Liver (tissue), 8 donors: ENCODE measurements at regions not wholly inside any gene's neighbourhood (a gene's known extent, or its start where the extent isn't known, plus 50 kb on each side); places are given as distances from the start of the nearest gene placed in this dataset.

Source experiments
- DNase-seq: peaks from one replicate; pipeline ENCODE4 v3.0.0-alpha.2; 2017; ENCODE audit warnings: low spot score
- H3K27ac ChIP-seq, 2 donors: one replicate each; pipeline ENCODE4 v1.7.0; 2013; ENCODE audit warnings: inconsistent platforms in 2 of 2, low read length in 2 of 2, control low read depth in 1 of 2, low read depth in 1 of 2, mild to moderate bottlenecking in 1 of 2
- H3K27me3 ChIP-seq, 4 donors: one replicate each; pipeline versions ENCODE4 v1.6.1 to v1.7.0; 2013; ENCODE audit warnings: low read length in 3 of 4, inconsistent platforms in 1 of 4, mild to moderate bottlenecking in 1 of 4, moderate library complexity in 1 of 4; ENCODE audit not compliant: control insufficient read depth in 4 of 4, insufficient read depth in 4 of 4
- H3K36me3 ChIP-seq, 4 donors: one replicate each; pipeline versions ENCODE4 v1.6.1 to v1.7.0; 2013; ENCODE audit warnings: low read length in 3 of 4, mild to moderate bottlenecking in 3 of 4, low read depth in 1 of 4, moderate library complexity in 1 of 4; ENCODE audit not compliant: control insufficient read depth in 4 of 4, insufficient read depth in 3 of 4
- H3K4me1 ChIP-seq, 4 donors: one replicate each; pipeline versions ENCODE4 v1.6.1 to v1.7.0; 2013; ENCODE audit warnings: low read length in 3 of 4, mild to moderate bottlenecking in 3 of 4, moderate library complexity in 1 of 4; ENCODE audit not compliant: control insufficient read depth in 4 of 4, insufficient read depth in 4 of 4
- H3K4me3 ChIP-seq, 3 donors: one replicate each; pipeline versions ENCODE4 v1.6.1 to v1.7.0; 2013; ENCODE audit warnings: low read length in 3 of 3, control low read depth in 1 of 3, low read depth in 1 of 3, mild to moderate bottlenecking in 1 of 3
- H3K9ac ChIP-seq, 2 donors: one replicate each; pipeline ENCODE4 v1.7.0; 2013; ENCODE audit warnings: low read length in 2 of 2, mild to moderate bottlenecking in 2 of 2, moderate library complexity in 2 of 2, control low read depth in 1 of 2, low read depth in 1 of 2
- H3K9me3 ChIP-seq, 4 donors: one replicate each; pipeline versions ENCODE4 v1.6.1 to v1.7.0; 2013; ENCODE audit warnings: low read length in 3 of 4; ENCODE audit not compliant: control insufficient read depth in 4 of 4
- EGR1 ChIP-seq, 2 donors: IDR thresholded peaks; 2 replicates each; pipeline ENCODE4 v1.6.1; 2016 to 2018; ENCODE audit warnings: antibody characterized with exemption in 2 of 2, low read depth in 2 of 2
- FOXA1 ChIP-seq: IDR thresholded peaks from 2 replicates; pipeline ENCODE4 v1.6.1; 2016; ENCODE audit warnings: antibody characterized with exemption
- FOXA2 ChIP-seq: IDR thresholded peaks from 2 replicates; pipeline ENCODE4 v1.6.1; 2016; ENCODE audit warnings: antibody characterized with exemption
- HNF4A ChIP-seq, 2 donors: conservative IDR thresholded peaks; 2 replicates each; pipeline ENCODE4 v1.6.1; 2016; ENCODE audit warnings: antibody characterized with exemption in 2 of 2, mild to moderate bottlenecking in 2 of 2
- JUND ChIP-seq, 2 donors: IDR thresholded peaks; 2 replicates each; pipeline ENCODE4 v1.6.1; 2016; ENCODE audit warnings: antibody characterized with exemption in 2 of 2
- MAX ChIP-seq: IDR thresholded peaks from 2 replicates; pipeline ENCODE4 v1.6.1; 2016; ENCODE audit warnings: antibody characterized with exemption
- RAD21 ChIP-seq, 2 donors: IDR thresholded peaks; 2 replicates each; pipeline ENCODE4 v1.6.1; 2016; ENCODE audit warnings: antibody characterized with exemption in 2 of 2, mild to moderate bottlenecking in 2 of 2
- SP1 ChIP-seq: IDR thresholded peaks from 2 replicates; pipeline ENCODE4 v1.6.1; 2018; ENCODE audit warnings: antibody characterized with exemption, mild to moderate bottlenecking
- TAF1 ChIP-seq: conservative IDR thresholded peaks from 2 replicates; pipeline ENCODE4 v1.6.1; 2016; ENCODE audit warnings: antibody characterized with exemption, mild to moderate bottlenecking
- ZBTB33 ChIP-seq: IDR thresholded peaks from 2 replicates; pipeline ENCODE4 v1.6.1; 2016; ENCODE audit warnings: antibody characterized with exemption
- WGBS: extraction: QIAGEN DNeasy Blood & Tissue Kit; methylation state at CpG from one replicate; pipeline ENCODE4 v1.1.7; 2013; 5-methylcytosine and 5-hydroxymethylcytosine counted together
- TF ChIP-seq, protein P1 (sequence below): fragments of 150-350 bp; IDR thresholded peaks from 2 replicates; pipeline ENCODE4 v1.5.1; 2017; ENCODE audit warnings: improper control_type of control experiment, low read depth, low read length; ENCODE audit not compliant: missing input control
- TF ChIP-seq, protein P2 (sequence below): IDR thresholded peaks from 2 replicates; pipeline ENCODE4 v1.6.1; 2016; ENCODE audit warnings: antibody characterized with exemption, mild to moderate bottlenecking
- donor health status: healthy.
- donor health status: healthy.
- donor health status: healthy.
- donor health status: healthy.
- donor health status: healthy.

- Histone ChIP-seq H3K9me3 (no peaks in the 10 kb centered on the region), H3K27me3 (no peaks in the 10 kb centered on the region), H3K4me3 (no peak overlapping the region), H3K4me1 (no peaks in the 10 kb centered on the region), H3K27ac (no peak overlapping the region), H3K36me3 (no peaks in the 10 kb centered on the region), H3K9ac (no peak overlapping the region)
- no peak for DNase-seq
- 93% methylated on average over 1 of the region's 1 CpG for WGBS
- TF ChIP-seq EGR1 (IDR thresholded peaks at IDR 0.05; ENCODE audit: low read depth in 2 of 2) (no peak), ZBTB33 (no peak)
- TF ChIP-seq, protein P1, sequence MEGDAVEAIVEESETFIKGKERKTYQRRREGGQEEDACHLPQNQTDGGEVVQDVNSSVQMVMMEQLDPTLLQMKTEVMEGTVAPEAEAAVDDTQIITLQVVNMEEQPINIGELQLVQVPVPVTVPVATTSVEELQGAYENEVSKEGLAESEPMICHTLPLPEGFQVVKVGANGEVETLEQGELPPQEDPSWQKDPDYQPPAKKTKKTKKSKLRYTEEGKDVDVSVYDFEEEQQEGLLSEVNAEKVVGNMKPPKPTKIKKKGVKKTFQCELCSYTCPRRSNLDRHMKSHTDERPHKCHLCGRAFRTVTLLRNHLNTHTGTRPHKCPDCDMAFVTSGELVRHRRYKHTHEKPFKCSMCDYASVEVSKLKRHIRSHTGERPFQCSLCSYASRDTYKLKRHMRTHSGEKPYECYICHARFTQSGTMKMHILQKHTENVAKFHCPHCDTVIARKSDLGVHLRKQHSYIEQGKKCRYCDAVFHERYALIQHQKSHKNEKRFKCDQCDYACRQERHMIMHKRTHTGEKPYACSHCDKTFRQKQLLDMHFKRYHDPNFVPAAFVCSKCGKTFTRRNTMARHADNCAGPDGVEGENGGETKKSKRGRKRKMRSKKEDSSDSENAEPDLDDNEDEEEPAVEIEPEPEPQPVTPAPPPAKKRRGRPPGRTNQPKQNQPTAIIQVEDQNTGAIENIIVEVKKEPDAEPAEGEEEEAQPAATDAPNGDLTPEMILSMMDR = no peak
These were observed 69.1 kb upstream of the NR3C1 start for GRCh38 chr5:143472576-143472975.

DNA sequence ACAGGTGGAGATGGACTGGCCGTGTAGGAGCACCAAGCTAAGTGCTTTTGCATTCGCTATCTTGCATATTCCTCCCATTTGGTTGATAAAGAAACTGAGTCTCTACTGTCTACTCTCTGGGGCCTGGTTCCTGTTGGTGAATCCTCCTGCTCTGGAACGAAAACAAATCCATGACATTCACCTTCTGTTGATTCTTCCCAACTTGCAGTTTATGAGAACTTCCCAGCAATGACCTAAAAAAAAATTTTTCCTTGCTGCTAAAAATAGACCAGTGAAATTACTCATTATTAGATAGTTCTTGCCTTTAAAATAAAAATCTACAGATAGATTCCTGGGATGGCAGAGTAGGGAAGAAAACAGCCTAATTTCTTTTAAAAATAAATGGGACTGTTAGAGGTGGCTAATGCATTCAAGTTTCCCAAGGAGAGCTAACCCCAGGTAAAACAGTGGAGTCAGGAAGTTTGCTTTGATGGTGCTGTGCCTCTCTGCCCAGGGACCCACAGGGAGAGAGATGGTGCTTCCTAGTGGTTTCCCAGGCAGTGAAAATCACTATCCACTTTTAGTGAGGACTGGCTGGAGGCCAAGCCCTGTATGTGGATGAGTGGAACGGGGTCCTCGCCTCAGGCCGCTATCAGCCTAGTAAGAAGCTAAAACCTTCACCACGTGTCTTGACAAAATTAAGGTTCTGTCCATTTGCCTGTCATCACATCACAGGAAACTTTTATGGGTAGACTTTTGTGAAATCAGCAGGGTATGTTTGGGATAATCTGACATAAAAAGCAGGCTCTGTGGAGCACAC, 68.4 kb upstream of the NR3C1 start:
- Histone ChIP-seq H3K36me3 (no peaks in the 10 kb centered on the region), H3K4me3 (no peak overlapping the region)

More for the DNA sequence above, 68.4 kb upstream of the NR3C1 start:
- Histone ChIP-seq H3K27me3 (no peaks in the 10 kb centered on the region), H3K4me1 (no peaks in the 10 kb centered on the region), H3K9me3 (no peaks in the 10 kb centered on the region), H3K27ac (no peak overlapping the region), H3K9ac (no peak overlapping the region)
- WGBS = 88% methylated on average over 7 of the region's 7 CpGs
- TF ChIP-seq, protein P1 = no peak
- TF ChIP-seq JUND (IDR thresholded peaks at IDR 0.05) (no peak), FOXA1 (no peak), RAD21 (IDR thresholded peaks at IDR 0.05) (no peak), ZBTB33 (no peak), SP1 (no peak), FOXA2 (no peak), HNF4A (conservative IDR thresholded peaks at IDR 0.05) (no peak), MAX (no peak), TAF1 (no peak)
- TF ChIP-seq, protein P2, sequence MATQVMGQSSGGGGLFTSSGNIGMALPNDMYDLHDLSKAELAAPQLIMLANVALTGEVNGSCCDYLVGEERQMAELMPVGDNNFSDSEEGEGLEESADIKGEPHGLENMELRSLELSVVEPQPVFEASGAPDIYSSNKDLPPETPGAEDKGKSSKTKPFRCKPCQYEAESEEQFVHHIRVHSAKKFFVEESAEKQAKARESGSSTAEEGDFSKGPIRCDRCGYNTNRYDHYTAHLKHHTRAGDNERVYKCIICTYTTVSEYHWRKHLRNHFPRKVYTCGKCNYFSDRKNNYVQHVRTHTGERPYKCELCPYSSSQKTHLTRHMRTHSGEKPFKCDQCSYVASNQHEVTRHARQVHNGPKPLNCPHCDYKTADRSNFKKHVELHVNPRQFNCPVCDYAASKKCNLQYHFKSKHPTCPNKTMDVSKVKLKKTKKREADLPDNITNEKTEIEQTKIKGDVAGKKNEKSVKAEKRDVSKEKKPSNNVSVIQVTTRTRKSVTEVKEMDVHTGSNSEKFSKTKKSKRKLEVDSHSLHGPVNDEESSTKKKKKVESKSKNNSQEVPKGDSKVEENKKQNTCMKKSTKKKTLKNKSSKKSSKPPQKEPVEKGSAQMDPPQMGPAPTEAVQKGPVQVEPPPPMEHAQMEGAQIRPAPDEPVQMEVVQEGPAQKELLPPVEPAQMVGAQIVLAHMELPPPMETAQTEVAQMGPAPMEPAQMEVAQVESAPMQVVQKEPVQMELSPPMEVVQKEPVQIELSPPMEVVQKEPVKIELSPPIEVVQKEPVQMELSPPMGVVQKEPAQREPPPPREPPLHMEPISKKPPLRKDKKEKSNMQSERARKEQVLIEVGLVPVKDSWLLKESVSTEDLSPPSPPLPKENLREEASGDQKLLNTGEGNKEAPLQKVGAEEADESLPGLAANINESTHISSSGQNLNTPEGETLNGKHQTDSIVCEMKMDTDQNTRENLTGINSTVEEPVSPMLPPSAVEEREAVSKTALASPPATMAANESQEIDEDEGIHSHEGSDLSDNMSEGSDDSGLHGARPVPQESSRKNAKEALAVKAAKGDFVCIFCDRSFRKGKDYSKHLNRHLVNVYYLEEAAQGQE = no peak
- no peak for DNase-seq
